K562 (cell line): ENCODE measurements at regions not wholly inside any gene's neighbourhood (a gene's known extent, or its start where the extent isn't known, plus 50 kb on each side); places are given as distances from the start of the nearest gene placed in this dataset.

Experiments
- ATAC-seq: fragments of 200-7000 bp; cut with Tn5 transposase; 3 replicates; pipeline ENCODE4 v1.9.1; 2020; ENCODE audit warnings: moderate library complexity
- BruUV-seq: library from RNA; stranded (reverse); fragments of 400-500 nt; replicated peaks from 2 replicates; lab custom pipeline; 2021; lab: Mats Ljungman, UMichigan
- CTCF ChIA-PET: fragments of 300-600 bp; formaldehyde crosslinking; extraction: SDS; loops from one replicate; lab custom pipeline; 2021; ENCODE audit warnings: low intra/inter-chr PET ratio; lab: Yijun Ruan, JAX
- POLR2A ChIA-PET: fragments of 300-600, 350-650 bp; sonication (Branson Sonifier 250); formaldehyde crosslinking; extraction: SDS; loops from one replicate; lab custom pipeline; 2021; ENCODE audit warnings: antibody characterized with exemption, inconsistent platforms; lab: Yijun Ruan, JAX
- DNase-seq, 4 experiments: peaks; one replicate each; pipeline versions ENCODE4 v3.0.0 to v3.0.0-alpha.2; 2011 to 2018; ENCODE audit warnings: low spot score in 3 of 4, mixed read lengths in 3 of 4; ENCODE audit errors: extremely low read depth in 1 of 4
- FAIRE-seq: peaks from 2 replicates; lab custom pipeline; 2011; peaks lifted over from hg19 to GRCh38; lab: Jason Lieb, UNC
- H2AFZ ChIP-seq: 2 replicates; pipeline ENCODE4 v1.6.0; 2011; ENCODE audit warnings: low read depth, low read length, control low read depth, inconsistent platforms
- H3K27ac ChIP-seq: fragments of 200-600 bp; 3 replicates; pipeline ENCODE4 v1.8.0; 2011; ENCODE audit warnings: low read depth, mild to moderate bottlenecking, control low read depth, inconsistent platforms, low read length, moderate library complexity, mixed read lengths; ENCODE audit errors: extremely low read depth
- H3K27me3 ChIP-seq, 2 experiments: fragments of 300-600 bp in 1 of 2; 2 replicates in 1 of 2; 3 replicates in 1 of 2; pipeline versions ENCODE4 v1.6.0 to v1.8.0; 2011; ENCODE audit warnings: inconsistent platforms in 2 of 2, low read length in 2 of 2, mild to moderate bottlenecking in 1 of 2, mixed read lengths in 1 of 2, moderate library complexity in 1 of 2; ENCODE audit not compliant: control insufficient read depth in 2 of 2, insufficient read depth in 2 of 2
- H3K36me3 ChIP-seq: fragments of 300-600 bp; 3 replicates; pipeline ENCODE4 v1.8.0; 2011; ENCODE audit warnings: mild to moderate bottlenecking, low read length, inconsistent platforms; ENCODE audit not compliant: control insufficient read depth, insufficient read depth
- H3K4me1 ChIP-seq, 2 experiments: fragments of 200-600 bp in 1 of 2; replicated peaks in 1 of 2; 2 replicates in 1 of 2; 3 replicates in 1 of 2; pipeline versions ENCODE4 v1.5.1 to v1.8.0; 2011; ENCODE audit warnings: inconsistent platforms in 2 of 2, low read length in 2 of 2, mild to moderate bottlenecking in 1 of 2, mixed read lengths in 1 of 2, moderate library complexity in 1 of 2; ENCODE audit not compliant: control insufficient read depth in 2 of 2, insufficient read depth in 2 of 2
- H3K4me2 ChIP-seq: 2 replicates; pipeline ENCODE4 v1.6.1; 2011; ENCODE audit warnings: low read length, control low read depth, inconsistent platforms, mixed read lengths; ENCODE audit not compliant: insufficient read depth
- H3K4me3 ChIP-seq: fragments of 200-600 bp; sonication (generic), shearing (Covaris generic); 2 replicates; pipeline ENCODE4 v1.5.1; 2016; ENCODE audit warnings: control low read depth, inconsistent platforms
- H3K79me2 ChIP-seq: fragments of 200-600 bp; 3 replicates; pipeline ENCODE4 v1.8.0; 2011; ENCODE audit warnings: low read length, inconsistent platforms; ENCODE audit not compliant: control insufficient read depth, insufficient read depth
- H3K9ac ChIP-seq, 2 experiments: 2 replicates each; pipeline versions ENCODE4 v1.6.0 to v1.6.1; 2011; ENCODE audit warnings: low read depth in 2 of 2, low read length in 2 of 2, control low read depth in 1 of 2, inconsistent platforms in 1 of 2, mild to moderate bottlenecking in 1 of 2, mixed read lengths in 1 of 2; ENCODE audit not compliant: insufficient read depth in 1 of 2
- H3K9me1 ChIP-seq: one replicate; pipeline ENCODE4 v1.6.0; 2011; ENCODE audit warnings: inconsistent platforms, mild to moderate bottlenecking, low read length, moderate library complexity; ENCODE audit not compliant: control insufficient read depth, insufficient read depth
- H3K9me3 ChIP-seq: replicated peaks from 2 replicates; pipeline ENCODE4 v1.5.1; 2011; ENCODE audit warnings: low read depth, low read length, inconsistent platforms; ENCODE audit not compliant: control insufficient read depth, insufficient read depth
- H4K20me1 ChIP-seq: replicated peaks from 2 replicates; pipeline ENCODE4 v1.6.1; 2011; ENCODE audit warnings: low read length, inconsistent platforms, mixed read lengths; ENCODE audit not compliant: control insufficient read depth, insufficient read depth
- CBX3 ChIP-seq, 2 experiments: IDR thresholded peaks; 1 replicate in 1 of 2; 2 replicates in 1 of 2; pipeline ENCODE4 v1.6.1; 2012; ENCODE audit warnings: inconsistent platforms in 2 of 2, low read length in 2 of 2, borderline replicate concordance in 1 of 2, control low read depth in 1 of 2
- EZH2 ChIP-seq: IDR thresholded peaks from 2 replicates; pipeline ENCODE4 v1.6.1; 2012; ENCODE audit warnings: low read depth, mild to moderate bottlenecking, inconsistent platforms, low read length, borderline replicate concordance
- GATA2 ChIP-seq: sonication (generic); formaldehyde crosslinking; IDR thresholded peaks from 2 replicates; pipeline ENCODE4 v1.4.0; 2020; ENCODE audit warnings: mild to moderate bottlenecking, missing genetic modification reagents
- NCOR1 ChIP-seq: fragments of 450-650 bp; IDR thresholded peaks from 2 replicates; pipeline ENCODE4 v1.6.1; 2016; ENCODE audit warnings: mild to moderate bottlenecking, moderate library complexity
- PTTG1 ChIP-seq: fragments of 450-650 bp; IDR thresholded peaks from 2 replicates; pipeline ENCODE4 v1.6.1; 2016; ENCODE audit warnings: low read depth, mild to moderate bottlenecking, missing genetic modification characterization, missing compliant biosample characterization
- TAF9B ChIP-seq: fragments of 450-650 bp; IDR thresholded peaks from 2 replicates; pipeline ENCODE4 v1.6.1; 2018; ENCODE audit warnings: mild to moderate bottlenecking; ENCODE audit not compliant: partially characterized antibody
- WGBS: fragments of 100-300 bp; shearing (Covaris generic); methylation state at CpG from one replicate; pipeline ENCODE4 v1.1.6; 2016; ENCODE audit warnings: low coverage, mixed read lengths; ENCODE audit not compliant: insufficient coverage; ENCODE audit errors: missing lambda C conversion rate; 5-methylcytosine and 5-hydroxymethylcytosine counted together
- in situ Hi-C: fragments of 300-500 bp; cut with MboI; formaldehyde crosslinking; loops from 4 replicates; pipeline ENCODE4 v1.15.0; 2018; ENCODE audit warnings: inconsistent platforms, mixed read lengths
- intact Hi-C: fragments of 100-400 bp; cut with micrococcal nuclease; formaldehyde crosslinking; loops from 2 replicates; pipeline ENCODE4 v1.14.2; 2022
- TF ChIP-seq, protein P1 (sequence below): sonication (generic); formaldehyde crosslinking; IDR thresholded peaks from 2 replicates; pipeline ENCODE4 v1.8.1; 2023; ENCODE audit warnings: mild to moderate bottlenecking, missing genetic modification reagents
- TF ChIP-seq, protein P2 (sequence below): sonication (generic); formaldehyde crosslinking; IDR thresholded peaks from 2 replicates; pipeline ENCODE4 v1.8.0; 2023; ENCODE audit warnings: missing genetic modification reagents, mild to moderate bottlenecking, borderline replicate concordance

DNA sequence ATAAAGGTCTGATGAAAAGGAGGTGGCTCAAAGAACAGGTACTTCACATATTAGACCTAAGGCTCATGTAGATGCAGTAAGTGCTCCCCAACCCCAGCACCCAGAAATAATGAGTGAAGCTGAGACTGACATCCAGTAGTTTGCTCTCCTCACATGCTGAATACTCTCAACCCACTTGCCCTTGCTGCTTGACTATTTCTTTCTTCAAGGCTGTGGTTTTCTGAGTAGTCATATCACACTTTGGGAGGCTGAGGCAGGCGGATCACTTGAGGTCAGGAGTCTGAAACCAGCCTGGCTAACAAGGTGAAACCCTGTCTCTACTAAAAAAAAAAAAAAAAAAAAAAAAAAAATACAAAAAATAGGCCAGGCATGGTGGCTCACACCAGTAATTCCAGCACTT lies 51.5 kb upstream of the PRPS1 start:
- H3K4me1 ChIP-seq: peaks cover 4 to 22% of the 10 kb centered on the region in 2 experiments; a peak in 3 of 5 replicates
- TF ChIP-seq EZH2: no peak
- TF ChIP-seq, protein P1, sequence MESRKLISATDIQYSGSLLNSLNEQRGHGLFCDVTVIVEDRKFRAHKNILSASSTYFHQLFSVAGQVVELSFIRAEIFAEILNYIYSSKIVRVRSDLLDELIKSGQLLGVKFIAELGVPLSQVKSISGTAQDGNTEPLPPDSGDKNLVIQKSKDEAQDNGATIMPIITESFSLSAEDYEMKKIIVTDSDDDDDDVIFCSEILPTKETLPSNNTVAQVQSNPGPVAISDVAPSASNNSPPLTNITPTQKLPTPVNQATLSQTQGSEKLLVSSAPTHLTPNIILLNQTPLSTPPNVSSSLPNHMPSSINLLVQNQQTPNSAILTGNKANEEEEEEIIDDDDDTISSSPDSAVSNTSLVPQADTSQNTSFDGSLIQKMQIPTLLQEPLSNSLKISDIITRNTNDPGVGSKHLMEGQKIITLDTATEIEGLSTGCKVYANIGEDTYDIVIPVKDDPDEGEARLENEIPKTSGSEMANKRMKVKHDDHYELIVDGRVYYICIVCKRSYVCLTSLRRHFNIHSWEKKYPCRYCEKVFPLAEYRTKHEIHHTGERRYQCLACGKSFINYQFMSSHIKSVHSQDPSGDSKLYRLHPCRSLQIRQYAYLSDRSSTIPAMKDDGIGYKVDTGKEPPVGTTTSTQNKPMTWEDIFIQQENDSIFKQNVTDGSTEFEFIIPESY (CRISPR knock-in tag): no peak
- no peak for TF ChIP-seq CBX3 (IDR thresholded peaks at IDR 0.05; ENCODE audit: borderline replicate concordance in 1 of 2, low read length in 2 of 2)
- no peak for TF ChIP-seq NCOR1
- TF ChIP-seq, protein P2, sequence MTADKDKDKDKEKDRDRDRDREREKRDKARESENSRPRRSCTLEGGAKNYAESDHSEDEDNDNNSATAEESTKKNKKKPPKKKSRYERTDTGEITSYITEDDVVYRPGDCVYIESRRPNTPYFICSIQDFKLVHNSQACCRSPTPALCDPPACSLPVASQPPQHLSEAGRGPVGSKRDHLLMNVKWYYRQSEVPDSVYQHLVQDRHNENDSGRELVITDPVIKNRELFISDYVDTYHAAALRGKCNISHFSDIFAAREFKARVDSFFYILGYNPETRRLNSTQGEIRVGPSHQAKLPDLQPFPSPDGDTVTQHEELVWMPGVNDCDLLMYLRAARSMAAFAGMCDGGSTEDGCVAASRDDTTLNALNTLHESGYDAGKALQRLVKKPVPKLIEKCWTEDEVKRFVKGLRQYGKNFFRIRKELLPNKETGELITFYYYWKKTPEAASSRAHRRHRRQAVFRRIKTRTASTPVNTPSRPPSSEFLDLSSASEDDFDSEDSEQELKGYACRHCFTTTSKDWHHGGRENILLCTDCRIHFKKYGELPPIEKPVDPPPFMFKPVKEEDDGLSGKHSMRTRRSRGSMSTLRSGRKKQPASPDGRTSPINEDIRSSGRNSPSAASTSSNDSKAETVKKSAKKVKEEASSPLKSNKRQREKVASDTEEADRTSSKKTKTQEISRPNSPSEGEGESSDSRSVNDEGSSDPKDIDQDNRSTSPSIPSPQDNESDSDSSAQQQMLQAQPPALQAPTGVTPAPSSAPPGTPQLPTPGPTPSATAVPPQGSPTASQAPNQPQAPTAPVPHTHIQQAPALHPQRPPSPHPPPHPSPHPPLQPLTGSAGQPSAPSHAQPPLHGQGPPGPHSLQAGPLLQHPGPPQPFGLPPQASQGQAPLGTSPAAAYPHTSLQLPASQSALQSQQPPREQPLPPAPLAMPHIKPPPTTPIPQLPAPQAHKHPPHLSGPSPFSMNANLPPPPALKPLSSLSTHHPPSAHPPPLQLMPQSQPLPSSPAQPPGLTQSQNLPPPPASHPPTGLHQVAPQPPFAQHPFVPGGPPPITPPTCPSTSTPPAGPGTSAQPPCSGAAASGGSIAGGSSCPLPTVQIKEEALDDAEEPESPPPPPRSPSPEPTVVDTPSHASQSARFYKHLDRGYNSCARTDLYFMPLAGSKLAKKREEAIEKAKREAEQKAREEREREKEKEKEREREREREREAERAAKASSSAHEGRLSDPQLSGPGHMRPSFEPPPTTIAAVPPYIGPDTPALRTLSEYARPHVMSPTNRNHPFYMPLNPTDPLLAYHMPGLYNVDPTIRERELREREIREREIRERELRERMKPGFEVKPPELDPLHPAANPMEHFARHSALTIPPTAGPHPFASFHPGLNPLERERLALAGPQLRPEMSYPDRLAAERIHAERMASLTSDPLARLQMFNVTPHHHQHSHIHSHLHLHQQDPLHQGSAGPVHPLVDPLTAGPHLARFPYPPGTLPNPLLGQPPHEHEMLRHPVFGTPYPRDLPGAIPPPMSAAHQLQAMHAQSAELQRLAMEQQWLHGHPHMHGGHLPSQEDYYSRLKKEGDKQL: no peak
- TF ChIP-seq GATA2: no peak
- no peak for TF ChIP-seq PTTG1 (tag)
- TF ChIP-seq TAF9B: no peak
- TF ChIP-seq, all 486 proteins: peak for 0
- H3K9me1 ChIP-seq: no peaks in the 10 kb centered on the region
- DNase-seq (no peak), ATAC-seq (no peak), FAIRE-seq (no peak)
- no TSS peak for BruUV-seq
- CTCF ChIA-PET: no interaction called here
- no peak overlapping the region for H3K4me2 ChIP-seq
- no peaks in the 10 kb centered on the region for H3K9me3 ChIP-seq
- no CpG with 5 or more reads among the region's 1 CpG for WGBS
- intact Hi-C loops: loop anchor here (5.0 kb wide), 1 partner anchor 50 kb away; the partner anchor contains the start of gene PRPS1
- no peak overlapping the region for H3K9ac ChIP-seq
- H3K27ac ChIP-seq: no peak overlapping the region
- no peaks in the 10 kb centered on the region; the same call in 1 of the 2 replicates for H4K20me1 ChIP-seq
- 0 out of 5 replicates have a peak, but pooled peaks cover 0 to 3% of the 10 kb centered on the region in 2 experiments for H3K27me3 ChIP-seq
- in situ Hi-C loops: no loop called here
- H2AFZ ChIP-seq: no peak overlapping the region
- no peak overlapping the region for H3K4me3 ChIP-seq
- H3K36me3 ChIP-seq: no peaks in the 10 kb centered on the region
- no peaks in the 10 kb centered on the region for H3K79me2 ChIP-seq
- POLR2A ChIA-PET: interaction anchor here (0.7 kb wide), 1 partner anchor 13 kb away, joined by 3 read pairs; no protein-coding TSS in a partner anchor
